T-helper 2 cell (primary cell): ENCODE measurements at regions not wholly inside any gene's neighbourhood (a gene's known extent, or its start where the extent isn't known, plus 50 kb on each side); places are given as distances from the start of the nearest gene placed in this dataset.

Experiments
- DNase-seq, 5 experiments: peaks; one replicate each; pipeline versions ENCODE4 v3.0.0 to v3.0.0-alpha.2; 2012 to 2022

DNA sequence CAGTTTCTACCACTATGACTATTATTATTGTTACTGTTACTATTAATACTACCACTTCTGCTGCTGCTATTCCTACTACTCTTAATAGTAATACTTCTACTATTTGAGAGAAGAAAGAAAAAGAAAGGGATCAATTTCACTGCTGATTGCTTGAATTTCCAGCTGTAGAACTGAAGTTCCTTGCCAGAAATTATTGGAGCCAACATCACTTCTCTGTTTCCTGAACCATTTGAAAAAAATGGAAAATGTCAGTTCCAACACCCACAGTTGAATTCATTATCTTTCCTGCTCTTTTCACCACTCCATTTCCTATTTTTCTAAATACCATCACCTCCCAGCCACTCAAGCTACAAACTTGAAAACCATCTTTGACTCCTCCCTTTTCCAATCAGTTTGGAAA is 54.1 kb upstream of the PIK3C2G start:
- DNase-seq, result no peak

DNA sequence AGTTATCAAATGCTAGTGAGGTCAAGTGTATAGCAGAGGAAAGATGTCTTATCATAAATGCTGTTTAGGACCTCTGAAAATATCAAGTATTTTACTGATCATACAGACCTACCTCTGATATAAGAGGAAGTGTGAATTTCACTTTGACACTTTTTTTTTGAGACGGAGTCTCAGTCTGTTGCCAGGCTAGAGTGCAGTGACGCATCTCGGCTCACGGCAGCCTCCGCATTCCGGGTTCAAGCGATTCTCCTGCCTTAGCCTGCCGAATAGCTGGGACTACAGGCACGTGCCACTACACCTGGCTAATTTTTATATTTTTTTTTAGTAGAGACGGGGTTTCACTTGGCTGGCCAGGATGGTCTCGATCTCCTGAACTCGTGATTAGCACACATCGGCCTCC is 55.1 kb upstream of the PIK3C2G start:
- no peak for DNase-seq

DNA sequence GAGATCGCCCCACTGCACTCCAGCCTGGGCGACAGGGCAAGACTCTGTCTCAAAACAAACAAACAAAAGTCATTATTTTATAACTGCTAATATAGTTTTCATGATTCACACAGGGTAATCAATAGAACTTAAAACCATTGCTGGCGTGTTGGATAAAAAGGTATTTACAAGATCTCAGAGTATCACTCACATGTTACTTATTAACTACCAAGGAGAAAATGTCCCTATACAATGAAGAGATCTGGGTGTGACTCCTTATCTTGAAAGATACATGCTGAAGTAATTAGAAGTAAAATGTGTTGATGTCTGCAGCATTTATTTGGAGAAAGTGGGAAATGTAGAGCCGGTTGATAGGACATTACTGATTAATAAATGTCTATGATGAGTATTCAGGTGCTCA is 57.3 kb upstream of the PIK3C2G start:
- DNase-seq, result no peak

DNA sequence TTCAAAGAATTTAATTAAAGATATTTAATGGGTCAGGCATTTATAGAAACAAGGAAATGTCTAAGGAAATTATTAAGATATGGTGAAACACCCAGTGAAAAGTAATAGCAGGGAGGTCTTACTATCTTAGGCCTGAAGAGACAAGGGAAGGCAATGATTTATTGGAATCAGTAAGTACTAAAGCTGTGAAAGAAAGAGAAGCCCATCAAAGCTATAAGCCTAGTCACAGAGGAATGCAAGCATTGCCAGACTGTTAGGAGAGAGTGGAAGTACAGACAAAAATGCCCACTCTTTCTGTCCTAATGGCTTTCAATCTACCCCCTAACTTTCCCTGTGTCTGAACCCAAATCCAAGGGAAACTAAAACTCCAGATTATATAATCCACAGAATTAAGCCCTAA is 69.2 kb upstream of the PIK3C2G start:
- DNase-seq, result no peak

DNA sequence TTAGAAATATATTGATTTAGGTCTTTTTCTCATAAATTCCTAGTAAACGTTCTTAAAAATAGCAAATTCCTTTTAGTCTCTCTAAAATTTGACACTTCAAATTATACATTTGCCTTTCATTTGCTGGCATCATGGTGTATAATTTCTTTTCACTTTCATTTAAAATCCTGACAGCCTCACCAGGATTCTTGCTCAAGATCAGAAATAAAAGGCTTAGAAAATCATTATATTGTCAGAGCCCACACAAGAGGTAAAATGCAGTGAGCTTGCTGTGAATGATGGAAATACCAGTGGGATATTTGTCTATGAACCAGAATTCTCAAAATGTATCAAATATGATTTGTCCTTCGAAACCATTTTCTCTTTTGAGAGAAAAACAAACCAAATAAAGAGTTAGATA is 78.2 kb upstream of the PIK3C2G start:
- DNase-seq, result no peak

DNA sequence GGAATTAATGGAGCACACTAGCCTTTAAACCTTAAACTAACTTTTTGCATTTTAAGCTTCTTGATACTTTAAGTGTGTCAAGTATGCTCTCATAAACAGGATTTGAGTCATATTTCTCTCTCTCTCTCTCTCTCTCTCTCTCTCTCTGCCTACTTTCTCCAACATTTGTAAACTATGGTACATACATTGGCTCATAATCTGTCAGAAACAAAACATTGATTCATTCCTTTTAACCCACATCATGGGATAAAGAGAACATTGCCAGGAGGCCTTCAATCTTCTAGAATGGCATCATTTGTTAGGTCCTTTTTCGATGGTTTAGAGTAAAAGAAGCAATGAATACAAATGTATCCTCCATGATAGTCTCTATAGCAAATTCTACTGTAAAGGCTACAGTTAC is 81.6 kb upstream of the RERGL start:
- DNase-seq, result no peak

DNA sequence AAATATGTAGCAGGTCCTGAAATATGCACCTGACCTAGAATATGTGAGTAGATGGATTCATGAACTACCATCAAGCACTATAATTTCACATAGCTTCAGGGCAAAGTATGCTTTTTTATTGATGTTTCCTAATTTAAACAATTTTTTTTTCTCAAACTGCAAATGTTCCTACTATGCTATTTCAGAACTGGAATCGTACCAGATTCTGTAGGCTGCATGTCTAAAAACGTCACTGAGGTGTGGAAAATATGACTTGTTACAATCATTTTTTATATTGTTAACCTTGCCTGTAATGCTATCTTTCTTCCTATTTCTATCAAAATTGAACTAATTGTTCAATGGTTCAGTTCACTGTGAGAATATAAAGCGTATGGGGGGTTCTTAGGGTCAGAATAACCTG is 78.0 kb upstream of the RERGL start:
- no peak for DNase-seq

DNA sequence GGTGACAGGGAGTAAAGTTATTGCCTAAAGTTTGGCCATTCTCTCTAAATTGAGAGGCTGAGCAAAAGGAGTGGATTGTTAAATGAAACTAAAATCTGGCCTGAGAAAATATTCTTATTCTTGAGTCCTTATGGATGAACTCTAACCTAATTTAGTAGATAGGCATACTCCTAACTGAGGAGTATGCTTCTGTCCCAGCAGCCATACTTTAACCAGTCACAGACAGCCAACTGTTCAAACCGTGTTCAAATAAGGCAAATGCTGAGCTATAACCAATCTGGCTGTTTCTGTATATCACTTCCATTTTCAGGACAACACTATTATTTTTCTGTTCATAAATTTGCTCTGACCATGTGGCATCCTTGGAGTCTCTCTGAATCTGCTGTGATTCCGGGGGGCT is 75.9 kb upstream of the RERGL start:
- DNase-seq, result no peak

DNA sequence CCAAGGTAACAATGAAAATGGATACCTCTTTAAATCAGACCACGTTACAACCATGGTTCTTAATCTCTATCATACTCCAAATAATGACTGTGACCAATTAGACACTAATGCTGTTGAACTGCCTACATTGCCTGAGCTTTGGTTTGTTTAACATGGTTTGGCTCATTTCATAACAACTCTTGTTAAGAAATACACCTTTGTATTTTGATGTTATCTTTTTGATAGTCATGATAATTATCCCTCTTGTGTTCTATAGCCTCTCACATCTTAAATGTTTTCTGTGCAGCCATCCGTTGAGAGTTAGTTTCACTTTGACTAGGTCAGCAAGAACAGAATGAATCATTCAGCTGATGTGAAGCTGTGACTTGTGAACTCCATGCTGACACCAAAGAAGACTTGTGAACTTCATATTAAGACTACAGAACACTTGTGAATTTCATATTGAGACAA is 75.5 kb upstream of the RERGL start:
- DNase-seq, result peak in 1 of 5 experiments; percentile 97

DNA sequence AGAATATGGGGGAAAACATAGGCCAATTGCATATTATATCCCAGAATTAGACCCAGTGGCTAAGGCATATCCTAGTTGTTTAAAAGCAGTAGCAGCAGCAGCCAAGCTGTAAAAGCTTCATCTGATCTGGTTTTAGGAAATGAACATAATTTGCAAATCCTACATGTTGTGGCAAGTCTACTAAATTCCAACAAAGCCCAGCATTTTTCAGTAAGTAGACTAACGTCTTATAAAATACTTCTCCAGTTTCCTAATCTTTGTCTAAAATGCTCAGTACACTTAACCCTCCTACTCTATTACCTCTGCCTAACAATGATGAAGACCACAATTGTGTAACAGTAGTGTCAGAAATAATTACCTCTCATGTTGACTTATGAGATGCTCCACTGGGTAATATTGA is 70.9 kb upstream of the RERGL start:
- DNase-seq, result no peak

DNA sequence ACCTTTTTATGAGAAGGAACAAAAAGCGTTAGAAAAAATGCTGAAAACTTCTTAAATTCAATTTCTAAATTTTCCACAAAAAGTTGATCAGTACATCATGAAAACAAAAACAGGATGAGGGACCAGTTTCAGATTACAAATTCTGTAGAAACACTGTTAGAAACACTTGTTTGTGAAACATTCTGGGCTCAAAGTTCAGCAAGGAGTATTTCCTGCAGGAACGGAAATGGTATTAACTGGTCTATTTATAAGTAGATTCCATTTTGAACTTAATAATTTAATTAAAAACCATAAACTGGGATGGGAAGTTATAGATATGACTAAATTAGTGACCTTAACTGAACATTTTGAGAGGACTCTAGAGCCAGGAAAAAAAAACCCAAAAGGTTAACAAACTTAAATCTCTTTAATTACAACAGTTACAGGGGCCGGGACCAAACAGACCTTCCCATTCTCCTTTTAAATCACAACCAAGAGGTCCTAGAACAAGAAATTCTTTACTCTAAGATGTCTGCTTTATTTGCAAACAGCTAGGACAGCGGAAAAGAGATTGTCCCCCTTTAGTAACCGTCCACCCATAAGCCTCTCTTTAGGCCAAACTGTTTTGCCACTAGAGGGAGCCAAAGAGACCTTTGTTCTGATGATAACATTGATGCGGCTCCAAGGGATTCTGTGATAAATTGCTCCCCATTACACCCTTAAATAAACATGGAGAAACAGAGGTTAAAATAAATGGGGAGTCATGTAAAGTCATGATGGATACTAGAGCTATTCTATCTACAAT is 69.0 kb upstream of the RERGL start:
- DNase-seq, result peak in 1 of 5 experiments; percentile 46

DNA sequence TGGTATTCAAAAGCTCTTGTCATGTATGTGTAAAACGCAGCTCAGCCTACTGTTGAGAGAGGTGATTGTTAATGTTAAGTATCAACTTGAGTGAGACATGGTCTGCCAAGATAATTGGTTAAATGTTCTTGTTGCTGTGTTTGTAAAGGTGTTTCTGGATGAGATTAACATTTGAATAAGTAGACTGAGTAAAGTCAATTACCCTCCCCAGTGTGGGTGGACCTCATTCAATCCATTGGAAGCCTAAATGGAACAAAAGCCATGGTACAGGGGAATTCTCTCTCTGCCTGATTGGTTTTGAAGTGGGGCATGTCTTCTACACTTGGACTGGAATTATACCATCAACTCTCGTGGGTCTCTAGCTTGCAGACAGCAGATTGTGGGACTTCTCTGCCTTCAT is 63.8 kb upstream of the RERGL start:
- DNase-seq, result no peak

DNA sequence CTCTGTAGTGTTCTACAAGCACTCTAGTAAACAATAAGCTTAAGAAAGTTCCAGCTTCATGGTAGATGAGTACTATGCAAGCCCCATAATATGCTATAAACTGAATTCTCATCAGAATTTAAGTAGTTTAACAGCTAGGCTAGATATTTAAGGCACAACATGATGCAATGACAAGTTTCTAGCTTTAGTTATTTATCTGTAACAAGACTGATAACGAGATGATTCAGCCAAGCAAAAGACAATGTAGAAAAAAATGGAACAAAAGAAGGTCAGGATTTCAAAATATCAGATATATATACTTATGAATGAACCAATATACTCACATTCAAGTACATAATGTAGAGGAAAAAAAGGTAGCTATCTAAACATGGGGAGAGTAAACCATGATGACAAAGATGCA is 61.0 kb upstream of the RERGL start:
- no peak for DNase-seq

DNA sequence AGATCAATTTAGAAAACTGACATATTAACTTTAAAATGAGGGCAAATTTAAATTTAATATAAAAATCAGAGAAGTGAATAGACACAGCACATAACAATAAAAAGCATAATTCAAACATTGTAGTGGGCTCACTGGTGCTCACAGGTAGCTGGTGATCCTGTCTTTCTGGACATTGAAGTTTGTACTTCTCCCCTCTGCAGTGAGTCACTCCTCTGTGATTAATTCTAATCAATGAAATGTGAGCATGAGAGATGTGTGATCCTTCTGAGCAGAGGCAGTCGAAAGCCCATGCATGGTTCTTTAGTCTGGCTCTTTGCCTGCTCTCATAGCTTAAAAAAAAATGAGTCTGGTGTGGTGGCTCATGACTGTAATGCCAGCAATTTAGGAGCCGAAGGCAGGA is 59.0 kb upstream of the RERGL start:
- no peak for DNase-seq

DNA sequence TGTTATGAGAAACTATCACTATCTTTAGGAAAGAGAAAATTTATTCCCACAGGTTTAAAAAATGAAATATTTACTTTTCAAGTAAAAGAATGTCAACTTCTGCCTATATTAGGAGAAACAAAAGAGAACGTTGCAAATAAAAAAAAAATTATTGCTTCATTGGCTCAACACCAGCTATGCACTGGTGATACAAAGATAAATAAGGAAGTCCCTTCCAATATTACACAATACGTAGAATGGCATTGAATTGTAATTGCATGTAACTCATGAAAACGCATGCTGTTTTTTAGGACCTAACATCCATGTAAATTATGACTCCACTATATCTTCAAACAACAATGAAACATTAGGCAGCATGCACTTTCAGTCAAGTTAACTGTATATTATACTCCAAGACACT is 56.4 kb upstream of the RERGL start:
- no peak for DNase-seq

DNA sequence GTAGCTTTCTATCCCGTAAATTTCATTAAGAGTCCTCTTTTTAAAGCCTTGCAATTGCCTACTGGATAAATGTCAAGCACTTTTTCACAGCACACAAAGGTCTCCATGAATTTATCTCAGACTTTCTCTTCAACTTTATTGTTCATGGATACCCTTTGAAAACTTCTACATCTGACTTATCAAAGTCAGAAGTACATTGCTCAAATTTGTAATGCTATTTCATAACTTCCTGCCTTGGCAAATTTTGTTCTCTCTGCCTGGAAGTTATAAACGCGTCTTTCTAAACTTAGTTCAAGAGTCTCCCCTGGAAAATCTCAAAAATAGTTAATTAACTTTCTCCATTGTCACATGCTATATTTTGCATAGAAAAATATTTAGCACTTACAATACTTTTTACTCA is 55.9 kb upstream of the RERGL start:
- DNase-seq, result no peak

DNA sequence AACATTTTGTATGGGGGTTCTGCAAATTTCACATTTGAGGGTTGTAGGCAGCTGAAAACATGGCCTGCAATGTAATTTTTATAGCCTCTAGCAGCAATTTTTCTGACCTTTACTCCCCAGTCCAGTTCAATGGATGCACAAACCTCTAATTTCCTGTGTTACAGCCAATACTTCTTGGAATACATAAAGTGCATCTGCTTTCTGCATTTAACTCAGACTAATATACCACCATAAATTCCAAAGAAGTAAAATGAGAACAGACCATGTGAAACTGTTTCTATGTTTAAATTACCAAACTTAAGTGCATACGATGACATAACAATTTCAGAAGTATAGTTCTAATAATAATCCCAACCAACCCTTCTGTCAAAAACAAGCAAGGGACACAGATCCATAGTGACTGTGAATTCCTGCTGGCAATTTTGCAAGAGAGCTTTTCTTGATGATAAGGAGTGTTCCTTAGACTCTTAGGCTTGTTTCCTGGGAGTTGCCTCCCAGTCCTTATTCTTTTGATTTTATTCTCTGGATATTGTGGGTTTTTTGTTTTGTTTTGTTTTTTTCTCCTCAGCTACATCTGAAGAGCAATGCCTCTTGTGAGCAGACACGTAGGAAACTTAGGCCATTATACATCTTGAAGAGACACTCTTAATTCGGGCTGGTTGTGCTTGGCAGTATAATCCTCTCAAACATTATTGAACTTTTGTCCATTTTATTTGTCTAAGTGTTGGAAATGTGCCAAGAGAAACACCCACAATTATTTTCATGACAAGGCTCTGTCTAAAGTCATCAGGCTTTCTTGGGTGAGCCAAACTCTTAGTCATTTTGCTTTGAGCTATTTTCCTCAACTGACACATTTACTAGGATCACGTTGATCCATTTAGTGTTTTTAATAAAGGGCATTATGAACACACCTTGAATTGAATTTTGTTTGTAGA is 51.3 kb upstream of the RERGL start:
- DNase-seq, result no peak

DNA sequence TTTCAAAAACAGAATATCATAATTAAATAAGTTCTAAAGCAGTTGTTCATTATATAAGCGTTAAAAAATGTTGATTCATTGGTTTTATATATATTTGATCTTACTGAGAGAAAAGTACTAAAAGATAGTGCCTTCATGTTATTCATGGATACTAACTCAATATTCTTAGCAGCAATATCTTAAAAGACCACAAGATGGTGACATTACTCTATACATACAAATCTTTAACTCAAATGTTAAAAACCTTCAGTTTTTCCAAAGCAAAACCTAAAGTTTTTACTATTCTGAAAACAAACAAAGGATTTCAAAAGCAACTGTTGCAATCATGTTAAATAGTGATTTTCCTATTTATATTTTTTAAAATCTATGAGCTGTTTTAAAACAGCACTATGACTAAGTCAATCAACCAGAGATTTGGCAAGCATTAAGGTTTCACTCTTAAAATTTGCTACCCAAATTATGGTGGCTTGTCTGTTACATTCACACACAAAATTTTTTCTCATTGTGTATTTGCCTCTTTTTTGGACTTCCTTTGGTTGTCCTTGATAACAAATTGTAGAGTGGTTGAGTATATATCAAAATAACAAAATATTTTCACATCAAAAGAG is 50.1 kb upstream of the RERGL start:
- peak in 1 of 5 experiments; percentile 26 for DNase-seq
